ENCODE measurements at regions not wholly inside any gene's neighbourhood (a gene's known extent, or its start where the extent isn't known, plus 50 kb on each side); places are given as distances from the start of the nearest gene placed in this dataset.
"Not testable (repeated sequence)": the region's sequence is repeated elsewhere in the genome, so short reads cannot be mapped to it uniquely, and the experiment has no call there.

DNA sequence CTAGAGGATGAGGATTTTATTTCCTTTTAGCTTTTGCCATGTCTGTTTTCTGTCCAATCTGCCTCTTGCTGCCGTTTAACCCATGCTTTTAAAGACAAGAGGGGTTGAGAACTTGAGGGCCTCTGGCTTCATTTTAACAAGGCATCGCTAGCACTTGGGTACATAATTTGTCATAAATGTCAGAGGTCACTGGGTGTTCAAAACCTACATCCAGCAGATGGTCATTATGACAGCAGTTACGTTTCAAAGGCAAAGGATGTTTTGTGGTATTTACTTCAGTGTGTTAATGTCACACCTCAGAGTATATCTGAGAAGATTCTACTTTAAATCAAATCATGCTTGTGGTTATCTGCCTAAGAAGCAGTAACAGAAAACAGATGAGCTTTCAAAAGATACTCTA lies 918.3 kb downstream of the NR2F1-AS1 start:
- Histone ChIP-seq H3K27ac (no peak overlapping the region), H3K4me1 (no peaks in the 10 kb centered on the region), H3K36me3 (no peaks in the 10 kb centered on the region), H3K9me3 (no peaks in the 10 kb centered on the region), H3K4me3 (no peak overlapping the region), H3K27me3 (no peaks in the 10 kb centered on the region)
- DNase-seq: no peak
- WGBS, 2 donors: 42 to 44% methylated on average over 3 of the region's 3 CpGs
- no peak for TF ChIP-seq POLR2A (IDR thresholded peaks at IDR 0.05)
- intact Hi-C loops (cut with DNase I): no loop called here

DNA sequence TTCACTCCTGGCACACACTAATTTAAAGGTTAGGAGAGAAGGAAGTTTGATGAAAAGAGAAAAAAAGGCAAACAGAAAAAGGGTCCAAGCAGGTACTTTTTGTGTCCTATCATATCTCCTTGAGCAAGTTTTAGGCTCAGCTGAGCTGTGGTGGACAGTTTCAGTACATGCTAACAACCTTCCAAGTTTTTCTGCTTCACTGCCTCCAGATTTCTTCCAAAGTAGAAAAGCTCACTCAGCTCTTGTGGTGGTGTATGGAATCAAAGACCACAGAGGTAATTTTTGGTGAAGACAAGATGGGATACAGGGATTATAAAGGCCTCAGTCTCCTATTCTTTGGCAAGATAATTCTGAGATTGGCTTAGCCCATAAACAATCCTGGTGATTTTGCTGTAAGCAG lies 921.8 kb downstream of the NR2F1-AS1 start:
- Histone ChIP-seq H3K9me3 (no peaks in the 10 kb centered on the region), H3K27ac (no peak overlapping the region), H3K36me3 (no peaks in the 10 kb centered on the region), H3K27me3 (no peaks in the 10 kb centered on the region), H3K4me3 (no peak overlapping the region), H3K4me1 (no peaks in the 10 kb centered on the region)
- TF ChIP-seq POLR2A (IDR thresholded peaks at IDR 0.05): no peak
- DNase-seq: no peak
- intact Hi-C loops (cut with DNase I): no loop called here

DNA sequence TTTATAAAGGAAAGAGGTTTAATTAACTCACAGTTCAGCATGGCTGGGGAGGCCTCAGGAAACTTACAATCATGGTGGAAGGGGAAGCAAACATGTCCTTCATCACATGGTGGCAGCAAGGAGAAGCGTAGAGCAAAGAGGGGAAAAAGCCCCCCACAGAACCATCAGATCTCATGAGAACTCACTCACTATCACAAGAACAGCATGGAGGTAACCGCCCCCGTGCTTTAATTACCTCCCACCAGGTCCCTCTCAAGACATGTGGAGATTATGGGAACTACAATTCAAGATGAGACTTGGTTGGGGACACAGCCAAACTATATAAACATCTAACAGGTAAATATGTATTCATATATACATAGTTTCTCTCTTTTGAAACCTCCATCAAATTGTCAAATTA lies 926.4 kb downstream of the NR2F1-AS1 start:
- intact Hi-C loops (cut with DNase I): not testable (repeated sequence)

DNA sequence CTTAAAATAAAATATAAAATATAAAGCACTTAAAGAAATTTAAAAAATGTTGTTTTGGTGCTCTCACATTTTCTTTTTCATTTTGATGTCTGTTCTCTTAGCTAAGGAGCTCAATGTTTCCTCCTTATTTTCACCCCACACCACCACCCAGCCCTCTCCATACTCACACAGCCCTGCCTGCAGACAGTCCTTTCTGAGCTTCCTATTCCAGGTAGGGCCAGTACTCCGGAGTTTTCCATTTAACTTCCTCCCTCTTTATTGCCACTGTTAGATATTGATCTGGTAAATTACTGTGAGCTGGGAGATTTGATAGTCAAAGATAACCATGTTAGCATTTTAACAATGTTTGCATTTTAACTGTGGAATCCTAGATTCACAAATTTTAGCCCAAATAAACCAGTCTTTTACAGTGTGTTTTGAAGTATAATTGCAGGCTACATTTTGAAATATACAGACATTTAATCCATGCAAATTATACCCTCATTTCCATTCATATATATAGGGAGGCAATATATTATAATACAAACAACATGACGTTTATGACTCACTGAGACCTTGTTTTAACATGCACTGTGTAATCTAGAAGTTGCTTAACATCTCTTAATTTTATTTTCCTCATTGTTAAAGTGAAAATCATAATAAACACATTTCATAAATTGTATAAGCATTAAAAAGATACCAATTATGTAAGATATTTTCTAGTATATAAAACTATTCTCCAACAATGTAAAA lies 927.1 kb downstream of the NR2F1-AS1 start:
- Histone ChIP-seq H3K27ac (no peak overlapping the region), H3K36me3 (no peaks in the 10 kb centered on the region), H3K9me3 (no peaks in the 10 kb centered on the region), H3K4me1 (no peaks in the 10 kb centered on the region), H3K4me3 (no peak overlapping the region), H3K27me3 (no peaks in the 10 kb centered on the region)
- intact Hi-C loops (cut with DNase I): no loop called here
- 43 to 50% methylated on average over 2 of the region's 2 CpGs for WGBS, 2 donors
- no peak for DNase-seq
- TF ChIP-seq, protein P1, sequence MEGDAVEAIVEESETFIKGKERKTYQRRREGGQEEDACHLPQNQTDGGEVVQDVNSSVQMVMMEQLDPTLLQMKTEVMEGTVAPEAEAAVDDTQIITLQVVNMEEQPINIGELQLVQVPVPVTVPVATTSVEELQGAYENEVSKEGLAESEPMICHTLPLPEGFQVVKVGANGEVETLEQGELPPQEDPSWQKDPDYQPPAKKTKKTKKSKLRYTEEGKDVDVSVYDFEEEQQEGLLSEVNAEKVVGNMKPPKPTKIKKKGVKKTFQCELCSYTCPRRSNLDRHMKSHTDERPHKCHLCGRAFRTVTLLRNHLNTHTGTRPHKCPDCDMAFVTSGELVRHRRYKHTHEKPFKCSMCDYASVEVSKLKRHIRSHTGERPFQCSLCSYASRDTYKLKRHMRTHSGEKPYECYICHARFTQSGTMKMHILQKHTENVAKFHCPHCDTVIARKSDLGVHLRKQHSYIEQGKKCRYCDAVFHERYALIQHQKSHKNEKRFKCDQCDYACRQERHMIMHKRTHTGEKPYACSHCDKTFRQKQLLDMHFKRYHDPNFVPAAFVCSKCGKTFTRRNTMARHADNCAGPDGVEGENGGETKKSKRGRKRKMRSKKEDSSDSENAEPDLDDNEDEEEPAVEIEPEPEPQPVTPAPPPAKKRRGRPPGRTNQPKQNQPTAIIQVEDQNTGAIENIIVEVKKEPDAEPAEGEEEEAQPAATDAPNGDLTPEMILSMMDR (IDR thresholded peaks at IDR 0.05): no peak
- no peak for TF ChIP-seq POLR2A (IDR thresholded peaks at IDR 0.05)

More for the DNA sequence above, 926.4 kb downstream of the NR2F1-AS1 start:
- H3K36me3 ChIP-seq, H3K4me3 ChIP-seq, H3K9me3 ChIP-seq, DNase-seq, H3K4me1 ChIP-seq, H3K27ac ChIP-seq, H3K27me3 ChIP-seq: not testable (repeated sequence)
- 90 to 92% methylated on average over 3 of the region's 3 CpGs for WGBS, 2 donors

DNA sequence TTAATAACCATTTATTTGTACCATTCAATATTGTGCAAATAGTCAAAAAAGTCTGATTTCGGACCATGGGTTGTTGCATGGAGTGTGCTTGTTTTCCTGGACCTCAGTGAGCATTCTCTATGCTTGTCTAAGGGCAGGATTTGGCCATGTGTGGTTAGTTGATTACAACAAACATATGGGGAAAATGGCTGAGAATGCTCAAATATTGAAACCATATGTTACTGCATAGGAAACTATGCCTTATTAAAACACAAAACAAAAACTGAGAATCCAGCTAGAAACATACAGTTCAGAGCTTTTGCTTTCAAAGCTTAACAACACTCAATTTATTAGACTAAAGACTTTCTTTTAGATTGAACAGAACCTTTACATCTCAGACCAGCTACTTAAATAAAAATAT lies 928.3 kb downstream of the NR2F1-AS1 start:
- Histone ChIP-seq H3K27ac (no peak overlapping the region), H3K36me3 (no peaks in the 10 kb centered on the region), H3K9me3 (no peaks in the 10 kb centered on the region), H3K4me1 (no peaks in the 10 kb centered on the region), H3K27me3 (no peaks in the 10 kb centered on the region), H3K4me3 (no peak overlapping the region)
- intact Hi-C loops (cut with DNase I): no loop called here
- no peak for TF ChIP-seq POLR2A (IDR thresholded peaks at IDR 0.05)
- TF ChIP-seq, protein P1 (IDR thresholded peaks at IDR 0.05): no peak
- DNase-seq: no peak
- 36 to 67% methylated on average over 1 of the region's 1 CpG for WGBS, 2 donors

DNA sequence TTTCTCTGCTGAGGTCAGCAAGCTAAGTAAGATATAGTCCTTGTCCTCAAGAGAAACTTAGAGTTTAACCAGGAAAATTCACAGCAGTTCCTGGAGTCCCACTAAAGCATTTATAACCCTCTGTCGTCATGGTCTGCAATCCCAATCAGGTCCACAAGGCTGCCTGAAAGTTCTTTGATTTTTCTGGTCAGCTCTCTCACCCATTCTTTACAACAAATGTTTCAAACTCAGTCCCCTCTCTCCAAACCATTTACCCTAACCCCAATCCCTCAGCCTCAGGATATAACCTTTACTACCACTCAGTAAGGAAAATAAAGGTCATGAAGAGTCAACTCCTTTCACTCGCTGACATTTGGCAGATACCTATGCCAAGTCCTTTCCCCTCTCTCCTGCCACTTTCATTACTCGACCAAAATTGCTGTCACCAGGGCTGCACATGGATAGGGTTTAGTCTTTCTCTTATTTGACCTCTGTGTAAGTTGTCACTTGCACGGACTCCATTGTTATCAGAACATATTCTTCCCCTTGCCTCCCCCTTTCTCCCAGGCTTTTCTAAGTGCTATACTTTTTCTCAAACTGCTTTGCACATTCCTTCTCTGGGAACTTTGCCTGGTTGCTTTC lies 936.6 kb downstream of the NR2F1-AS1 start:
- Histone ChIP-seq H3K36me3 (no peaks in the 10 kb centered on the region), H3K9me3 (no peaks in the 10 kb centered on the region), H3K27ac (no peak overlapping the region), H3K27me3 (no peaks in the 10 kb centered on the region), H3K4me3 (no peak overlapping the region), H3K4me1 (peaks cover 0 to 13% (median 0%) of the 10 kb centered on the region in 3 donors)
- TF ChIP-seq, protein P1 (IDR thresholded peaks at IDR 0.05): no peak
- no peak for TF ChIP-seq POLR2A (IDR thresholded peaks at IDR 0.05)
- intact Hi-C loops (cut with DNase I): no loop called here
- 49 to 65% methylated on average over 4 of the region's 4 CpGs for WGBS, 2 donors
- DNase-seq: no peak
